K562 (cell line): ENCODE measurements at regions not wholly inside any gene's neighbourhood (a gene's known extent, or its start where the extent isn't known, plus 50 kb on each side); places are given as distances from the start of the nearest gene placed in this dataset.

Experiments used
- ATAC-seq: fragments of 200-7000 bp; cut with Tn5 transposase; 3 replicates; pipeline ENCODE4 v1.9.1; 2020; ENCODE audit warnings: moderate library complexity
- BruUV-seq: library from RNA; stranded (reverse); fragments of 400-500 nt; replicated peaks from 2 replicates; lab custom pipeline; 2021; lab: Mats Ljungman, UMichigan
- CTCF ChIA-PET: fragments of 300-600 bp; formaldehyde crosslinking; extraction: SDS; loops from one replicate; lab custom pipeline; 2021; ENCODE audit warnings: low intra/inter-chr PET ratio; lab: Yijun Ruan, JAX
- POLR2A ChIA-PET: fragments of 300-600, 350-650 bp; sonication (Branson Sonifier 250); formaldehyde crosslinking; extraction: SDS; loops from one replicate; lab custom pipeline; 2021; ENCODE audit warnings: antibody characterized with exemption, inconsistent platforms; lab: Yijun Ruan, JAX
- DNase-seq, 4 experiments: peaks; one replicate each; pipeline versions ENCODE4 v3.0.0 to v3.0.0-alpha.2; 2011 to 2018; ENCODE audit warnings: low spot score in 3 of 4, mixed read lengths in 3 of 4; ENCODE audit errors: extremely low read depth in 1 of 4
- FAIRE-seq: peaks from 2 replicates; lab custom pipeline; 2011; peaks lifted over from hg19 to GRCh38; lab: Jason Lieb, UNC
- H2AFZ ChIP-seq: 2 replicates; pipeline ENCODE4 v1.6.0; 2011; ENCODE audit warnings: low read depth, low read length, control low read depth, inconsistent platforms
- H3K27ac ChIP-seq: fragments of 200-600 bp; 3 replicates; pipeline ENCODE4 v1.8.0; 2011; ENCODE audit warnings: low read depth, mild to moderate bottlenecking, control low read depth, inconsistent platforms, low read length, moderate library complexity, mixed read lengths; ENCODE audit errors: extremely low read depth
- H3K27me3 ChIP-seq, 2 experiments: fragments of 300-600 bp in 1 of 2; 2 replicates in 1 of 2; 3 replicates in 1 of 2; pipeline versions ENCODE4 v1.6.0 to v1.8.0; 2011; ENCODE audit warnings: inconsistent platforms in 2 of 2, low read length in 2 of 2, mild to moderate bottlenecking in 1 of 2, mixed read lengths in 1 of 2, moderate library complexity in 1 of 2; ENCODE audit not compliant: control insufficient read depth in 2 of 2, insufficient read depth in 2 of 2
- H3K36me3 ChIP-seq: fragments of 300-600 bp; 3 replicates; pipeline ENCODE4 v1.8.0; 2011; ENCODE audit warnings: mild to moderate bottlenecking, low read length, inconsistent platforms; ENCODE audit not compliant: control insufficient read depth, insufficient read depth
- H3K4me1 ChIP-seq, 2 experiments: fragments of 200-600 bp in 1 of 2; replicated peaks in 1 of 2; 2 replicates in 1 of 2; 3 replicates in 1 of 2; pipeline versions ENCODE4 v1.5.1 to v1.8.0; 2011; ENCODE audit warnings: inconsistent platforms in 2 of 2, low read length in 2 of 2, mild to moderate bottlenecking in 1 of 2, mixed read lengths in 1 of 2, moderate library complexity in 1 of 2; ENCODE audit not compliant: control insufficient read depth in 2 of 2, insufficient read depth in 2 of 2
- H3K4me2 ChIP-seq: 2 replicates; pipeline ENCODE4 v1.6.1; 2011; ENCODE audit warnings: low read length, control low read depth, inconsistent platforms, mixed read lengths; ENCODE audit not compliant: insufficient read depth
- H3K4me3 ChIP-seq: fragments of 200-600 bp; sonication (generic), shearing (Covaris generic); 2 replicates; pipeline ENCODE4 v1.5.1; 2016; ENCODE audit warnings: control low read depth, inconsistent platforms
- H3K79me2 ChIP-seq: fragments of 200-600 bp; 3 replicates; pipeline ENCODE4 v1.8.0; 2011; ENCODE audit warnings: low read length, inconsistent platforms; ENCODE audit not compliant: control insufficient read depth, insufficient read depth
- H3K9ac ChIP-seq, 2 experiments: 2 replicates each; pipeline versions ENCODE4 v1.6.0 to v1.6.1; 2011; ENCODE audit warnings: low read depth in 2 of 2, low read length in 2 of 2, control low read depth in 1 of 2, inconsistent platforms in 1 of 2, mild to moderate bottlenecking in 1 of 2, mixed read lengths in 1 of 2; ENCODE audit not compliant: insufficient read depth in 1 of 2
- H3K9me1 ChIP-seq: one replicate; pipeline ENCODE4 v1.6.0; 2011; ENCODE audit warnings: inconsistent platforms, mild to moderate bottlenecking, low read length, moderate library complexity; ENCODE audit not compliant: control insufficient read depth, insufficient read depth
- H3K9me3 ChIP-seq: replicated peaks from 2 replicates; pipeline ENCODE4 v1.5.1; 2011; ENCODE audit warnings: low read depth, low read length, inconsistent platforms; ENCODE audit not compliant: control insufficient read depth, insufficient read depth
- H4K20me1 ChIP-seq: replicated peaks from 2 replicates; pipeline ENCODE4 v1.6.1; 2011; ENCODE audit warnings: low read length, inconsistent platforms, mixed read lengths; ENCODE audit not compliant: control insufficient read depth, insufficient read depth
- ARID2 ChIP-seq: fragments of 450-650 bp; IDR thresholded peaks from 2 replicates; pipeline ENCODE4 v1.6.1; 2017; ENCODE audit warnings: antibody characterized with exemption, mild to moderate bottlenecking
- FOXP1 ChIP-seq: sonication (generic); formaldehyde crosslinking; IDR thresholded peaks from 2 replicates; pipeline ENCODE4 v1.8.0; 2022; ENCODE audit warnings: mild to moderate bottlenecking, missing genetic modification reagents
- HOXB6 ChIP-seq: fragments of 250-450 bp; sonication (Bioruptor Pico); IDR thresholded peaks from 2 replicates; pipeline ENCODE4 v1.5.1; 2022; ENCODE audit warnings: mild to moderate bottlenecking, borderline replicate concordance
- NFYB ChIP-seq: IDR thresholded peaks from 2 replicates; pipeline ENCODE4 v1.6.1; 2011; ENCODE audit warnings: mild to moderate bottlenecking, moderate library complexity; ENCODE audit not compliant: insufficient read length; ENCODE audit errors: extremely low read depth
- RBM25 ChIP-seq: fragments of 200-400 bp; formaldehyde crosslinking; IDR thresholded peaks from 2 replicates; pipeline ENCODE4 v1.6.1; 2018; ENCODE audit warnings: low read length, low read depth, moderate library complexity; ENCODE audit not compliant: severe bottlenecking
- TSC22D4 ChIP-seq: fragments of 450-650 bp; IDR thresholded peaks from 2 replicates; pipeline ENCODE4 v1.6.1; 2016; ENCODE audit warnings: missing genetic modification characterization, missing biosample characterization, control low read depth
- YBX1 ChIP-seq: fragments of 450-650 bp; IDR thresholded peaks from 2 replicates; pipeline ENCODE4 v1.7.1; 2016; ENCODE audit warnings: mild to moderate bottlenecking
- ZNF253 ChIP-seq: fragments of 250-450 bp; sonication (Bioruptor Pico); conservative IDR thresholded peaks from 2 replicates; pipeline ENCODE4 v1.6.1; 2021; ENCODE audit warnings: mild to moderate bottlenecking
- ZNF282 ChIP-seq: sonication (generic); formaldehyde crosslinking; IDR thresholded peaks from 2 replicates; pipeline ENCODE4 v1.8.1; 2023; ENCODE audit warnings: missing genetic modification reagents
- ZNF785 ChIP-seq: fragments of 250-450 bp; sonication (Bioruptor Pico); IDR thresholded peaks from 2 replicates; pipeline ENCODE4 v1.4.0; 2020; ENCODE audit warnings: mild to moderate bottlenecking
- ZZZ3 ChIP-seq: fragments of 450-650 bp; IDR thresholded peaks from 2 replicates; pipeline ENCODE4 v1.6.1; 2016; ENCODE audit warnings: antibody characterized with exemption, mild to moderate bottlenecking, moderate library complexity
- WGBS: fragments of 100-300 bp; shearing (Covaris generic); methylation state at CpG from one replicate; pipeline ENCODE4 v1.1.6; 2016; ENCODE audit warnings: low coverage, mixed read lengths; ENCODE audit not compliant: insufficient coverage; ENCODE audit errors: missing lambda C conversion rate; 5-methylcytosine and 5-hydroxymethylcytosine counted together
- in situ Hi-C: fragments of 300-500 bp; cut with MboI; formaldehyde crosslinking; loops from 4 replicates; pipeline ENCODE4 v1.15.0; 2018; ENCODE audit warnings: inconsistent platforms, mixed read lengths
- intact Hi-C: fragments of 100-400 bp; cut with micrococcal nuclease; formaldehyde crosslinking; loops from 2 replicates; pipeline ENCODE4 v1.14.2; 2022
- TF ChIP-seq, protein P1 (sequence below): fragments of 450-650 bp; IDR thresholded peaks from 2 replicates; pipeline ENCODE4 v1.6.1; 2016; ENCODE audit warnings: low read depth, mild to moderate bottlenecking, moderate library complexity
- TF ChIP-seq, protein P2 (sequence below): sonication (generic); formaldehyde crosslinking; IDR thresholded peaks from 2 replicates; pipeline ENCODE4 v1.8.0; 2022; ENCODE audit warnings: mild to moderate bottlenecking, low read depth, missing genetic modification reagents
- TF ChIP-seq, protein P3 (sequence below), 2 experiments: fragments of 450-650 bp; formaldehyde crosslinking in 1 of 2; IDR thresholded peaks; 2 replicates each; pipeline versions ENCODE4 v1.4.0 to v1.6.1; 2014 to 2020; ENCODE audit warnings: mild to moderate bottlenecking in 2 of 2, borderline replicate concordance in 1 of 2, low read depth in 1 of 2

DNA sequence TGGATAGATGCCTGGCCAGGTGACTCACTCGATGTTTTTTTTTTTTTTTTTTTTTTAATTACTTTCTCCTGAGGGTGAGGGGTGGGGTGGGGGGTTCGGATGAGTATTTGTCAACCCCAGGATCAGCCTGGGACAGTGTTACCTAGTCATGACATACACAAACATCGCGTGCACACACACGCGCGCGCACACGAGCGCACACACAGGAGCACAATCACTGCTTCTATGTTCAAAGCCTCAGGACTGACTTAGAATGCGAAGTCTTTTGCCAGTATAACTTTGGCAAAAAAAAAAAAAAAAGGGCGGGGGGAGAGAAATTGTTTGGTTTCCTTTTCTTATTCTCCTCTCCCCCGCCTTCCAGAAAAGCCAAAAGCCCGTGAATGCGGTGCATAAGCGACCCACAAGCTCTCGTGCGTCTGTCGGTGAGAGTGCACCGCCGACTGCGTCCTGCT, 115.0 kb upstream of the TEX13C start:
- in situ Hi-C loops (no loop called here), intact Hi-C loops (no loop called here)
- 16% methylated on average over 6 of the region's 22 CpGs for WGBS
- H4K20me1 ChIP-seq = no peaks in the 10 kb centered on the region
- no peak overlapping the region; the same call in 1 of the 2 replicates for H3K4me3 ChIP-seq
- BruUV-seq = no TSS peak
- no peaks in the 10 kb centered on the region for H3K9me3 ChIP-seq
- no peaks in the 10 kb centered on the region for H3K36me3 ChIP-seq
- H3K79me2 ChIP-seq = no peaks in the 10 kb centered on the region
- no peaks in the 10 kb centered on the region for H3K9me1 ChIP-seq
- FAIRE-seq (no peak), ATAC-seq (no peak), DNase-seq (no peak)
- 0 out of 4 replicates have a peak overlapping the region, but pooled peaks of 1 of the 2 experiments have one; percentile 45 for H3K9ac ChIP-seq
- ChIA-PET POLR2A (interaction anchor here (1.2 to 1.5 kb wide), 2 partner anchors 29 to 52 kb away, joined by 3 to 10 read pairs; no protein-coding TSS in a partner anchor), CTCF (no interaction called here)
- peak overlapping the region; percentile 88; the same call in 1 of the 2 replicates for H2AFZ ChIP-seq
- H3K4me2 ChIP-seq = 0 out of 2 replicates have a peak overlapping the region, but pooled peaks have one; percentile 79
- peaks cover 2 to 13% of the 10 kb centered on the region in 2 experiments; a peak in 2 of 5 replicates for H3K27me3 ChIP-seq
- peaks cover 0 to 24% of the 10 kb centered on the region in 2 experiments; a peak in 3 of 5 replicates for H3K4me1 ChIP-seq
- no peak overlapping the region for H3K27ac ChIP-seq
- TF ChIP-seq, protein P1, sequence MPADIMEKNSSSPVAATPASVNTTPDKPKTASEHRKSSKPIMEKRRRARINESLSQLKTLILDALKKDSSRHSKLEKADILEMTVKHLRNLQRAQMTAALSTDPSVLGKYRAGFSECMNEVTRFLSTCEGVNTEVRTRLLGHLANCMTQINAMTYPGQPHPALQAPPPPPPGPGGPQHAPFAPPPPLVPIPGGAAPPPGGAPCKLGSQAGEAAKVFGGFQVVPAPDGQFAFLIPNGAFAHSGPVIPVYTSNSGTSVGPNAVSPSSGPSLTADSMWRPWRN = no peak
- TF ChIP-seq HOXB6 (no peak), ARID2 (no peak), YBX1 (no peak), FOXP1 (CRISPR knock-in tag) (no peak), TSC22D4 (no peak), ZZZ3 (no peak), ZNF253 (no peak), ZNF282 (CRISPR knock-in tag) (no peak), NFYB (no peak), ZNF785 (no peak), RBM25 (no peak)
- TF ChIP-seq, protein P2, sequence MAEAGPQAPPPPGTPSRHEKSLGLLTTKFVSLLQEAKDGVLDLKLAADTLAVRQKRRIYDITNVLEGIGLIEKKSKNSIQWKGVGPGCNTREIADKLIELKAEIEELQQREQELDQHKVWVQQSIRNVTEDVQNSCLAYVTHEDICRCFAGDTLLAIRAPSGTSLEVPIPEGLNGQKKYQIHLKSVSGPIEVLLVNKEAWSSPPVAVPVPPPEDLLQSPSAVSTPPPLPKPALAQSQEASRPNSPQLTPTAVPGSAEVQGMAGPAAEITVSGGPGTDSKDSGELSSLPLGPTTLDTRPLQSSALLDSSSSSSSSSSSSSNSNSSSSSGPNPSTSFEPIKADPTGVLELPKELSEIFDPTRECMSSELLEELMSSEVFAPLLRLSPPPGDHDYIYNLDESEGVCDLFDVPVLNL (CRISPR knock-in tag) = no peak
- TF ChIP-seq, protein P3, sequence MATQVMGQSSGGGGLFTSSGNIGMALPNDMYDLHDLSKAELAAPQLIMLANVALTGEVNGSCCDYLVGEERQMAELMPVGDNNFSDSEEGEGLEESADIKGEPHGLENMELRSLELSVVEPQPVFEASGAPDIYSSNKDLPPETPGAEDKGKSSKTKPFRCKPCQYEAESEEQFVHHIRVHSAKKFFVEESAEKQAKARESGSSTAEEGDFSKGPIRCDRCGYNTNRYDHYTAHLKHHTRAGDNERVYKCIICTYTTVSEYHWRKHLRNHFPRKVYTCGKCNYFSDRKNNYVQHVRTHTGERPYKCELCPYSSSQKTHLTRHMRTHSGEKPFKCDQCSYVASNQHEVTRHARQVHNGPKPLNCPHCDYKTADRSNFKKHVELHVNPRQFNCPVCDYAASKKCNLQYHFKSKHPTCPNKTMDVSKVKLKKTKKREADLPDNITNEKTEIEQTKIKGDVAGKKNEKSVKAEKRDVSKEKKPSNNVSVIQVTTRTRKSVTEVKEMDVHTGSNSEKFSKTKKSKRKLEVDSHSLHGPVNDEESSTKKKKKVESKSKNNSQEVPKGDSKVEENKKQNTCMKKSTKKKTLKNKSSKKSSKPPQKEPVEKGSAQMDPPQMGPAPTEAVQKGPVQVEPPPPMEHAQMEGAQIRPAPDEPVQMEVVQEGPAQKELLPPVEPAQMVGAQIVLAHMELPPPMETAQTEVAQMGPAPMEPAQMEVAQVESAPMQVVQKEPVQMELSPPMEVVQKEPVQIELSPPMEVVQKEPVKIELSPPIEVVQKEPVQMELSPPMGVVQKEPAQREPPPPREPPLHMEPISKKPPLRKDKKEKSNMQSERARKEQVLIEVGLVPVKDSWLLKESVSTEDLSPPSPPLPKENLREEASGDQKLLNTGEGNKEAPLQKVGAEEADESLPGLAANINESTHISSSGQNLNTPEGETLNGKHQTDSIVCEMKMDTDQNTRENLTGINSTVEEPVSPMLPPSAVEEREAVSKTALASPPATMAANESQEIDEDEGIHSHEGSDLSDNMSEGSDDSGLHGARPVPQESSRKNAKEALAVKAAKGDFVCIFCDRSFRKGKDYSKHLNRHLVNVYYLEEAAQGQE (IDR thresholded peaks at IDR 0.05; ENCODE audit: borderline replicate concordance) = no peak
- TF ChIP-seq, protein P3 (CRISPR knock-in tag; IDR thresholded peaks at IDR 0.05; ENCODE audit: low read depth) = no peak
